ENCODE measurements at regions not wholly inside any gene's neighbourhood (a gene's known extent, or its start where the extent isn't known, plus 50 kb on each side); places are given as distances from the start of the nearest gene placed in this dataset.

- Histone ChIP-seq H3K27ac (ENCODE audit: low read depth, low read length, poor library complexity, severe bottlenecking) (no peak overlapping the region), H3K79me2 (ENCODE audit: insufficient read depth, low read length) (no peaks in the 10 kb centered on the region), H2AFZ (ENCODE audit: low read length) (no peak overlapping the region), H3K9me2 (ENCODE audit: low read depth, low read length) (no peaks in the 10 kb centered on the region), H3K36me3 (ENCODE audit: insufficient read depth, low read length) (no peaks in the 10 kb centered on the region), H3K27me3 (ENCODE audit: insufficient read depth, low read length) (no peaks in the 10 kb centered on the region), H3K9me3 (ENCODE audit: low read length) (no peaks in the 10 kb centered on the region), H3K4me3 (ENCODE audit: low read depth, low read length, poor library complexity, severe bottlenecking) (no peak overlapping the region), H3F3A (ENCODE audit: insufficient read depth, low read length) (no peaks in the 10 kb centered on the region), H3K9ac (ENCODE audit: low read length) (no peak overlapping the region), H3K4me1 (ENCODE audit: insufficient read depth, low read length, severe bottlenecking) (no peaks in the 10 kb centered on the region), H3K4me2 (ENCODE audit: low read length) (no peak overlapping the region), H4K20me1 (ENCODE audit: insufficient read depth, low read length) (no peaks in the 10 kb centered on the region)
- TF ChIP-seq EZH2 (IDR thresholded peaks at IDR 0.05; ENCODE audit: borderline replicate concordance, low read length) (no peak), CTCF (IDR thresholded peaks at IDR 0.05; ENCODE audit: low read length) (no peak)
Measured at GRCh38 chr10:117666965-117667364, 124.4 kb downstream of the EMX2 start.

DNA sequence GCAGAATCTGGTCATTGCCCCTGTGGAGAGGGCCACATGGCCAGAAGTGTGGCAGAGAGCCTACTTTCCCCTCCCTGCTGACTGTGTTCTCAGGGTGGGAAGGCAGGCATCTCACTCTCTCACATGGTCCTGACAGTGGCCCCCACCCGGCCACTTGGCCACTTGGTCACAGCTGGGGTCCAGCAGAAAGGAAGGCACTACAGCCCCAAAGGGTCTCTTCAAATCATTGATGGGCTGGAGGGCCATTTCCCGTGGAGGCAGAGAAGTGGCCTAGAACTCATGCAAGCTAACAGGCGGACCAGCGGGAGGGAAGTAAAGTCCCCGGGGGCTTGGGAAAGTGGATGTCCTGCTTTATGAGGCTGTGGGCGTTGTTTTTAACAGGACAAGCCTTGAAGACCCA is 125.3 kb downstream of the EMX2 start:
- Histone ChIP-seq H3K27ac (ENCODE audit: low read depth, low read length, poor library complexity, severe bottlenecking) (no peak overlapping the region), H3K4me1 (ENCODE audit: insufficient read depth, low read length, severe bottlenecking) (no peaks in the 10 kb centered on the region), H3F3A (ENCODE audit: insufficient read depth, low read length) (no peaks in the 10 kb centered on the region), H3K4me3 (ENCODE audit: low read depth, low read length, poor library complexity, severe bottlenecking) (no peak overlapping the region), H3K9me2 (ENCODE audit: low read depth, low read length) (no peaks in the 10 kb centered on the region), H3K9ac (ENCODE audit: low read length) (no peak overlapping the region), H3K79me2 (ENCODE audit: insufficient read depth, low read length) (no peaks in the 10 kb centered on the region), H3K36me3 (ENCODE audit: insufficient read depth, low read length) (no peaks in the 10 kb centered on the region), H4K20me1 (ENCODE audit: insufficient read depth, low read length) (no peaks in the 10 kb centered on the region), H3K27me3 (ENCODE audit: insufficient read depth, low read length) (no peaks in the 10 kb centered on the region), H3K9me3 (ENCODE audit: low read length) (no peaks in the 10 kb centered on the region), H2AFZ (ENCODE audit: low read length) (no peak overlapping the region), H3K4me2 (ENCODE audit: low read length) (no peak overlapping the region)
- TF ChIP-seq CTCF (IDR thresholded peaks at IDR 0.05; ENCODE audit: low read length) (no peak), EZH2 (IDR thresholded peaks at IDR 0.05; ENCODE audit: borderline replicate concordance, low read length) (no peak)

DNA sequence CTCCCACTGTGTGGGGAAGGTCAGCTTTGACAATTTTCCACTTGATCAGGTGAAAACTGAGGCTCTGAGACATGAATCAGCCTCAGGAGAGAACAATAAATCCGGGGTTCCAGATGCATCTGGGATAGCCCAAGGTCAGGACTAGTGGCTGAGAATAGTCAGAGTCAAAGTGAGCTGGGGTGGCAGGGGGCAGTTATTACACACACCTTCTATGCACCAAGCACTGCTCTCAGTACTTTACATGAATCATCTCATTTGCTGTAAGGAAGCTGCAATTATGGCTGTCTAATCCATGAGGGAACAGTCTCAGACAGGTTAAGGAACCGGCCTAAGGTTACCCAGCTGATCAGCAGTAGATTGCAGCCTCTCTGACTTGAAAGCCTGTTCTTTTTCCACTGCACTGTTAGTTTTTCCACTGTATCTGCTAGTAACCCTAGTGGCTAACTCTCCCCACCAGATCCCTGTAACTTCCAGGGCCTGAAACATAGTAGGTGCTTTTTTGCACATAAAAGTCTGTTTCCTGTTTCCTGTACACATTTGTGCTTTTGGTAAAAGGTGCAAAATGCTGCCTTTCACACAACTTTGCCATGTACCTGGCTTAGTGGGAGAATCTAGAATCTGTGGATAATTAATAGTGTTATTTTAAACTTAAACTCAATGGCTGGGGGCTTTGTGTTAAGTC is 125.9 kb downstream of the EMX2 start:
- H3K4me1 ChIP-seq (ENCODE audit: insufficient read depth, low read length, severe bottlenecking): no peaks in the 10 kb centered on the region
- no peaks in the 10 kb centered on the region for H3K79me2 ChIP-seq (ENCODE audit: insufficient read depth, low read length)
- no peak overlapping the region for H3K4me3 ChIP-seq (ENCODE audit: low read depth, low read length, poor library complexity, severe bottlenecking)
- H3K9me2 ChIP-seq (ENCODE audit: low read depth, low read length): no peaks in the 10 kb centered on the region
- no peak overlapping the region for H3K9ac ChIP-seq (ENCODE audit: low read length)
- no peaks in the 10 kb centered on the region for H3K27me3 ChIP-seq (ENCODE audit: insufficient read depth, low read length)
- no peaks in the 10 kb centered on the region for H3K36me3 ChIP-seq (ENCODE audit: insufficient read depth, low read length)
- H4K20me1 ChIP-seq (ENCODE audit: insufficient read depth, low read length): no peaks in the 10 kb centered on the region
- no peak for TF ChIP-seq EZH2 (IDR thresholded peaks at IDR 0.05; ENCODE audit: borderline replicate concordance, low read length)
- TF ChIP-seq CTCF (IDR thresholded peaks at IDR 0.05; ENCODE audit: low read length): no peak
- H3K9me3 ChIP-seq (ENCODE audit: low read length): no peaks in the 10 kb centered on the region
- no peak overlapping the region for H3K27ac ChIP-seq (ENCODE audit: low read depth, low read length, poor library complexity, severe bottlenecking)
- no peak overlapping the region for H2AFZ ChIP-seq (ENCODE audit: low read length)
- H3F3A ChIP-seq (ENCODE audit: insufficient read depth, low read length): no peaks in the 10 kb centered on the region
- no peak overlapping the region for H3K4me2 ChIP-seq (ENCODE audit: low read length)

All from OCI-LY1 (cell line).